Skeletal muscle cell (primary cell): ENCODE measurements at regions not wholly inside any gene's neighbourhood (a gene's known extent, or its start where the extent isn't known, plus 50 kb on each side); places are given as distances from the start of the nearest gene placed in this dataset.

Source experiments
- DNase-seq: peaks from one replicate; pipeline ENCODE4 v3.0.0-alpha.2; 2010; ENCODE audit warnings: low read depth
- H3K4me3 ChIP-seq: 2 replicates; pipeline ENCODE4 v1.5.1; 2011; ENCODE audit warnings: low read depth, mild to moderate bottlenecking, control low read depth, low read length, moderate library complexity

GRCh38 chr18:21991081-21991534 lies 178.3 kb upstream of the GATA6 start:
- no peak overlapping the region for H3K4me3 ChIP-seq
- no peak for DNase-seq

GRCh38 chr18:21991886-21992285 lies 177.5 kb upstream of the GATA6 start:
- DNase-seq: no peak

GRCh38 chr18:21996351-21996826 lies 173.0 kb upstream of the GATA6 start:
- DNase-seq: no peak
- no peak overlapping the region for H3K4me3 ChIP-seq

More at GRCh38 chr18:21991886-21992285, 177.5 kb upstream of the GATA6 start:
- H3K4me3 ChIP-seq: no peak overlapping the region

- H3K4me3 ChIP-seq: no peak overlapping the region
- DNase-seq: no peak
These were observed 171.9 kb upstream of the GATA6 start for GRCh38 chr18:21997207-21998143.

- no peak for DNase-seq
- no peak overlapping the region for H3K4me3 ChIP-seq
These were observed 170.9 kb upstream of the GATA6 start for GRCh38 chr18:21998486-21998885.

GRCh38 chr18:22001912-22002487 lies 167.4 kb upstream of the GATA6 start:
- no peak overlapping the region for H3K4me3 ChIP-seq
- DNase-seq: no peak

- no peak for DNase-seq
- no peak overlapping the region for H3K4me3 ChIP-seq
These were observed 164.1 kb upstream of the GATA6 start for GRCh38 chr18:22005191-22005841.

- no peak overlapping the region for H3K4me3 ChIP-seq
- DNase-seq: no peak
These were observed 162.9 kb upstream of the GATA6 start for GRCh38 chr18:22006458-22006857.

- no peak overlapping the region for H3K4me3 ChIP-seq
- DNase-seq: no peak
These were observed 160.1 kb upstream of the GATA6 start for GRCh38 chr18:22009242-22009641.

GRCh38 chr18:22013993-22014392 lies 155.4 kb upstream of the GATA6 start:
- no peak overlapping the region for H3K4me3 ChIP-seq
- no peak for DNase-seq

GRCh38 chr18:22015156-22015555 lies 154.2 kb upstream of the GATA6 start:
- DNase-seq: no peak
- no peak overlapping the region for H3K4me3 ChIP-seq

- H3K4me3 ChIP-seq: no peak overlapping the region
- no peak for DNase-seq
These were observed 151.0 kb upstream of the GATA6 start for GRCh38 chr18:22018366-22018765.

- no peak for DNase-seq
These were observed 150.2 kb upstream of the GATA6 start for GRCh38 chr18:22019193-22019592.

GRCh38 chr18:22020127-22020866 lies 149.1 kb upstream of the GATA6 start:
- no peak for DNase-seq
- no peak overlapping the region for H3K4me3 ChIP-seq

More at GRCh38 chr18:22019193-22019592, 150.2 kb upstream of the GATA6 start:
- no peak overlapping the region for H3K4me3 ChIP-seq

GRCh38 chr18:22020867-22021370 lies 148.5 kb upstream of the GATA6 start:
- no peak for DNase-seq
- no peak overlapping the region for H3K4me3 ChIP-seq

- no peak overlapping the region for H3K4me3 ChIP-seq
- no peak for DNase-seq
These were observed 147.7 kb upstream of the GATA6 start for GRCh38 chr18:22021701-22022100.

GRCh38 chr18:22024924-22025323 lies 144.5 kb upstream of the GATA6 start:
- no peak overlapping the region for H3K4me3 ChIP-seq
- DNase-seq: no peak

GRCh38 chr18:22026362-22026761 lies 143.0 kb upstream of the GATA6 start:
- DNase-seq: no peak
- no peak overlapping the region for H3K4me3 ChIP-seq

- H3K4me3 ChIP-seq: no peak overlapping the region
- no peak for DNase-seq
These were observed 142.5 kb upstream of the GATA6 start for GRCh38 chr18:22026889-22027288.
